Adrenal gland (tissue), 5 donors: ENCODE measurements at regions not wholly inside any gene's neighbourhood (a gene's known extent, or its start where the extent isn't known, plus 50 kb on each side); places are given as distances from the start of the nearest gene placed in this dataset.

Experiments
- POLR2A ChIP-seq, 2 donors: fragments of 450-650 bp; IDR thresholded peaks; one replicate each; pipeline ENCODE4 v1.6.1; 2017; ENCODE audit warnings: antibody characterized with exemption in 2 of 2, mild to moderate bottlenecking in 2 of 2, moderate library complexity in 1 of 2
- TF ChIP-seq, protein P1 (sequence below), 6 experiments: fragments of 450-650 bp in 4 of 6; fragments of 200-600 bp in 2 of 6; sonication (generic) in 1 of 6; IDR thresholded peaks; 1 replicate in 5 of 6; 2 replicates in 1 of 6; pipeline versions ENCODE4 v1.5.1 to v1.8.0; 2016 to 2021; ENCODE audit warnings: antibody characterized with exemption in 6 of 6, mild to moderate bottlenecking in 2 of 6, moderate library complexity in 1 of 6
- donor health status: DM: no; HTN: no; CAD: no.

DNA sequence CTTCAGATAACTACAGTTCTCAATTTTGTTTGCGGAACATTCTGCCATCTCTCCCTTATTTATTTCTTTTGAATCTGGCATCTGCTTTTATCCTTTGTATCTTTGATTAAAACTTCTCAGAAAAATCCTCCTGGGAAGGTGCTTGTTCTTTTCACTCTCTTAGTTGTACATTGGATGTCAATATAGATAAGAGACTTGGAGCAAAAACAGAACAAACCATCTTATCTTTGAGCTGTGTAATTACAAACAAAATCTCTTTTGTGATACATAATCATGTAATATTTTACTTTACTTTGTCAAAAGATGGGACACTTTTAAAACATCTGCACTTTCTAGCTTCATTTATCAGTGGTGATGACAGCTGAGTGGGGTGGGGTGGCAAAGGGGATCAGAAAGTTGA is 307.2 kb upstream of the LYPLAL1 start:
- TF ChIP-seq, protein P1, sequence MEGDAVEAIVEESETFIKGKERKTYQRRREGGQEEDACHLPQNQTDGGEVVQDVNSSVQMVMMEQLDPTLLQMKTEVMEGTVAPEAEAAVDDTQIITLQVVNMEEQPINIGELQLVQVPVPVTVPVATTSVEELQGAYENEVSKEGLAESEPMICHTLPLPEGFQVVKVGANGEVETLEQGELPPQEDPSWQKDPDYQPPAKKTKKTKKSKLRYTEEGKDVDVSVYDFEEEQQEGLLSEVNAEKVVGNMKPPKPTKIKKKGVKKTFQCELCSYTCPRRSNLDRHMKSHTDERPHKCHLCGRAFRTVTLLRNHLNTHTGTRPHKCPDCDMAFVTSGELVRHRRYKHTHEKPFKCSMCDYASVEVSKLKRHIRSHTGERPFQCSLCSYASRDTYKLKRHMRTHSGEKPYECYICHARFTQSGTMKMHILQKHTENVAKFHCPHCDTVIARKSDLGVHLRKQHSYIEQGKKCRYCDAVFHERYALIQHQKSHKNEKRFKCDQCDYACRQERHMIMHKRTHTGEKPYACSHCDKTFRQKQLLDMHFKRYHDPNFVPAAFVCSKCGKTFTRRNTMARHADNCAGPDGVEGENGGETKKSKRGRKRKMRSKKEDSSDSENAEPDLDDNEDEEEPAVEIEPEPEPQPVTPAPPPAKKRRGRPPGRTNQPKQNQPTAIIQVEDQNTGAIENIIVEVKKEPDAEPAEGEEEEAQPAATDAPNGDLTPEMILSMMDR (IDR thresholded peaks at IDR 0.05) = no peak
- TF ChIP-seq POLR2A (IDR thresholded peaks at IDR 0.05) = no peak
